Body of pancreas (tissue), 4 donors: ENCODE measurements at regions not wholly inside any gene's neighbourhood (a gene's known extent, or its start where the extent isn't known, plus 50 kb on each side); places are given as distances from the start of the nearest gene placed in this dataset.

ENCODE experiments used
- ATAC-seq: fragments of 150-250 bp; one replicate; pipeline ENCODE4 v1.9.1; 2016
- DNase-seq, 4 donors: peaks; one replicate each; pipeline ENCODE4 v3.0.0-alpha.2; 2019
- H3K27ac ChIP-seq, 4 donors: fragments of 200-600 bp; sonication (generic); 1 replicate in 3 of 4; 2 replicates in 1 of 4; pipeline versions ENCODE4 v1.5.1 to v1.6.1; 2016 to 2019; ENCODE audit warnings: mild to moderate bottlenecking in 1 of 4, mixed read lengths in 1 of 4, moderate library complexity in 1 of 4
- H3K27me3 ChIP-seq, 2 donors: fragments of 200-600 bp; sonication (generic); one replicate each; pipeline ENCODE4 v1.6.0; 2016; ENCODE audit warnings: mild to moderate bottlenecking in 1 of 2
- H3K36me3 ChIP-seq, 2 donors: fragments of 200-600 bp; sonication (generic); replicated peaks in 1 of 2; 2 replicates each; pipeline ENCODE4 v1.5.1; 2016; ENCODE audit warnings: low read depth in 2 of 2; ENCODE audit not compliant: insufficient read depth in 1 of 2
- H3K4me1 ChIP-seq: fragments of 200-600 bp; sonication (generic); one replicate; pipeline ENCODE4 v1.6.0; 2016
- H3K4me3 ChIP-seq, 2 donors: fragments of 200-600 bp; sonication (generic); 1 replicate in 1 of 2; 2 replicates in 1 of 2; pipeline ENCODE4 v1.5.1; 2016 to 2019
- H3K9me3 ChIP-seq, 3 donors: fragments of 200-600 bp; sonication (generic); 1 replicate in 2 of 3; 2 replicates in 1 of 3; pipeline ENCODE4 v1.5.1; 2016
- CTCF ChIP-seq, 7 experiments: fragments of 450-650 bp in 4 of 7; fragments of 200-600 bp in 3 of 7; sonication (generic) in 3 of 7; IDR thresholded peaks; one replicate each; pipeline ENCODE4 v1.5.1; 2016 to 2019; ENCODE audit warnings: antibody characterized with exemption in 7 of 7
- POLR2A ChIP-seq, 3 donors: fragments of 450-650 bp; IDR thresholded peaks; one replicate each; pipeline ENCODE4 v1.6.1; 2016; ENCODE audit warnings: antibody characterized with exemption in 3 of 3, mild to moderate bottlenecking in 2 of 3
- WGBS, 2 donors: methylation state at CpG; one replicate each; pipeline ENCODE4 v1.1.5; 2017; 5-methylcytosine and 5-hydroxymethylcytosine counted together
- intact Hi-C: fragments of 100-400 bp; cut with DNase I; formaldehyde crosslinking; loops from one replicate; pipeline ENCODE4 v1.15.1; 2023

- TF ChIP-seq POLR2A (IDR thresholded peaks at IDR 0.05) (no peak), CTCF (IDR thresholded peaks at IDR 0.05) (no peak)
- Histone ChIP-seq H3K27me3 (no peaks in the 10 kb centered on the region), H3K9me3 (no peaks in the 10 kb centered on the region), H3K36me3 (no peaks in the 10 kb centered on the region), H3K4me3 (no peak overlapping the region), H3K27ac (no peak overlapping the region), H3K4me1 (no peaks in the 10 kb centered on the region)
- 67 to 70% methylated on average over 3 of the region's 3 CpGs for WGBS, 2 donors
- intact Hi-C loops: no loop called here
- no peak for DNase-seq
- ATAC-seq: no peak
Observed at GRCh38 chr14:98513558-98513957, 758.4 kb downstream of the BCL11B start.

- H3K27ac ChIP-seq: no peak overlapping the region
- no peaks in the 10 kb centered on the region for H3K36me3 ChIP-seq
- no peak for ATAC-seq
- H3K4me1 ChIP-seq: no peaks in the 10 kb centered on the region
- H3K4me3 ChIP-seq: no peak overlapping the region
- H3K9me3 ChIP-seq: no peaks in the 10 kb centered on the region
- no peak for DNase-seq
- TF ChIP-seq POLR2A (IDR thresholded peaks at IDR 0.05): no peak
- TF ChIP-seq CTCF (IDR thresholded peaks at IDR 0.05): no peak
- intact Hi-C loops: no loop called here
- H3K27me3 ChIP-seq: no peaks in the 10 kb centered on the region
Observed at GRCh38 chr14:98514016-98514415, 758.0 kb downstream of the BCL11B start.

- intact Hi-C loops: no loop called here
- no peak for DNase-seq
- H3K9me3 ChIP-seq: no peaks in the 10 kb centered on the region
- H3K27me3 ChIP-seq: no peaks in the 10 kb centered on the region
- 50 to 56% methylated on average over 3 of the region's 3 CpGs for WGBS, 2 donors
- no peak overlapping the region for H3K4me3 ChIP-seq
- H3K36me3 ChIP-seq: no peaks in the 10 kb centered on the region
- ATAC-seq: no peak
- H3K27ac ChIP-seq: no peak overlapping the region
- no peak for TF ChIP-seq CTCF (IDR thresholded peaks at IDR 0.05)
- TF ChIP-seq POLR2A (IDR thresholded peaks at IDR 0.05): no peak
- no peaks in the 10 kb centered on the region for H3K4me1 ChIP-seq
Observed at GRCh38 chr14:98536256-98536655, 735.7 kb downstream of the BCL11B start.

- no peak for TF ChIP-seq CTCF (IDR thresholded peaks at IDR 0.05)
- 57 to 59% methylated on average over 10 of the region's 10 CpGs for WGBS, 2 donors
- no peaks in the 10 kb centered on the region for H3K36me3 ChIP-seq
- H3K27me3 ChIP-seq: no peaks in the 10 kb centered on the region
- no peak overlapping the region for H3K4me3 ChIP-seq
- no peaks in the 10 kb centered on the region for H3K4me1 ChIP-seq
- no peak overlapping the region for H3K27ac ChIP-seq
- DNase-seq: no peak
- no peak for ATAC-seq
- intact Hi-C loops: no loop called here
- no peaks in the 10 kb centered on the region for H3K9me3 ChIP-seq
Observed at GRCh38 chr14:98542316-98542715, 729.7 kb downstream of the BCL11B start.

GRCh38 chr14:98543074-98543473 is 728.9 kb downstream of the BCL11B start:
- Histone ChIP-seq H3K27me3 (no peaks in the 10 kb centered on the region), H3K4me3 (no peak overlapping the region), H3K36me3 (no peaks in the 10 kb centered on the region), H3K27ac (no peak overlapping the region), H3K9me3 (no peaks in the 10 kb centered on the region), H3K4me1 (no peaks in the 10 kb centered on the region)
- intact Hi-C loops: no loop called here
- whole genome bisulfite sequencing, 2 donors: 25 to 27% methylated on average over 2 of the region's 2 CpGs
- DNase-seq: no peak
- no peak for ATAC-seq
- no peak for TF ChIP-seq POLR2A (IDR thresholded peaks at IDR 0.05)
